ENCODE measurements at regions not wholly inside any gene's neighbourhood (a gene's known extent, or its start where the extent isn't known, plus 50 kb on each side); places are given as distances from the start of the nearest gene placed in this dataset.

- H3K4me1 ChIP-seq (ENCODE audit: control insufficient read depth, insufficient read depth, low read length): no peaks in the 10 kb centered on the region
- no peak overlapping the region for H3K4ac ChIP-seq (ENCODE audit: low read depth, low read length)
- H2BK20ac ChIP-seq (ENCODE audit: low read depth, low read length): no peak overlapping the region
- no peak overlapping the region for H2AK9ac ChIP-seq (replicated peaks; ENCODE audit: low read depth, low read length, poor library complexity)
- no peaks in the 10 kb centered on the region for H3K36me3 ChIP-seq (ENCODE audit: control insufficient read depth, insufficient read depth, low read length)
- no peak overlapping the region for H4K91ac ChIP-seq (ENCODE audit: insufficient read depth, low read depth, low read length)
- no peak overlapping the region for H2BK120ac ChIP-seq (ENCODE audit: low read depth, low read length)
- no peak overlapping the region for H3K27ac ChIP-seq (ENCODE audit: insufficient read depth, low read length)
- H2AK5ac ChIP-seq (ENCODE audit: low read depth, low read length): no peak overlapping the region
- no peak overlapping the region for H2BK5ac ChIP-seq (ENCODE audit: low read depth, low read length, poor library complexity, severe bottlenecking)
- ChIA-PET POLR2A (ENCODE audit: unreplicated experiment) (interaction anchor here (0.6 kb wide), 2 partner anchors 381 to 672 kb away, joined by 3 to 5 read pairs; no protein-coding TSS in a partner anchor), CTCF (no interaction called here)
- no peak for TF ChIP-seq MAFK (IDR thresholded peaks at IDR 0.05; ENCODE audit: low read depth, low read length)
- no peak for TF ChIP-seq RCOR1 (IDR thresholded peaks at IDR 0.05; ENCODE audit: insufficient replicate concordance, low read length)
- no peak for TF ChIP-seq SMC3 (IDR thresholded peaks at IDR 0.05; ENCODE audit: low read depth, low read length)
- no peak for TF ChIP-seq CTCF (conservative IDR thresholded peaks at IDR 0.05; ENCODE audit: low read depth, low read length)
- TF ChIP-seq MAZ (IDR thresholded peaks at IDR 0.05; ENCODE audit: borderline replicate concordance, low read depth, low read length): no peak
- TF ChIP-seq RAD21 (IDR thresholded peaks at IDR 0.05; ENCODE audit: low read length): no peak
- no peak for TF ChIP-seq CHD1 (IDR thresholded peaks at IDR 0.05; ENCODE audit: low read depth, low read length)
- TF ChIP-seq USF2 (IDR thresholded peaks at IDR 0.05; ENCODE audit: low read depth, low read length): no peak
- TF ChIP-seq CEBPB (IDR thresholded peaks at IDR 0.05; ENCODE audit: low read depth, low read length): no peak
- no peak for TF ChIP-seq BHLHE40 (IDR thresholded peaks at IDR 0.05; ENCODE audit: low read depth, low read length)
- no peak for TF ChIP-seq RFX5 (IDR thresholded peaks at IDR 0.05; ENCODE audit: low read depth, low read length)
- H3K79me1 ChIP-seq (ENCODE audit: low read depth in 1 of 2, low read length in 2 of 2): no peaks in the 10 kb centered on the region
- H3K23ac ChIP-seq (ENCODE audit: low read depth, low read length): no peak overlapping the region
- no peak overlapping the region for H3K18ac ChIP-seq (ENCODE audit: low read depth, low read length)
- no peak overlapping the region for H3K9ac ChIP-seq (ENCODE audit: low read depth, low read length)
- DNase-seq (no peak), ATAC-seq (ENCODE audit: low read depth) (no peak)
- no peak overlapping the region for H2AFZ ChIP-seq (replicated peaks; ENCODE audit: low read length, poor library complexity)
- no peak overlapping the region for H2BK15ac ChIP-seq (ENCODE audit: low read depth, low read length)
- H3K27me3 ChIP-seq (ENCODE audit: control insufficient read depth, insufficient read depth, low read length): peaks cover 5% of the 10 kb centered on the region; the same call in 1 of the 2 replicates
- in situ Hi-C loops (cut with MboI; ENCODE audit: low sequenced_read_pairs): no loop called here
- no CpG with 5 or more reads among the region's 4 CpGs for WGBS, 2 experiments (ENCODE audit: extremely low coverage in 2 of 2, insufficient read length in 1 of 2)
- H3K9me1 ChIP-seq (ENCODE audit: insufficient read depth, low read length): no peaks in the 10 kb centered on the region
- H3K4me3 ChIP-seq (ENCODE audit: insufficient read depth, low read depth, low read length): no peak overlapping the region
- no peaks in the 10 kb centered on the region for H4K20me1 ChIP-seq (ENCODE audit: insufficient read depth, low read length)
- no peak overlapping the region for H4K5ac ChIP-seq (ENCODE audit: low read depth, low read length)
- no peak overlapping the region for H4K8ac ChIP-seq (ENCODE audit: low read depth in 2 of 2, low read length in 2 of 2)
- no peak overlapping the region for H3K56ac ChIP-seq (ENCODE audit: extremely low read depth, insufficient read depth, low read length)
- no peak overlapping the region for H3K4me2 ChIP-seq (ENCODE audit: low read depth, low read length)
- BruUV-seq (replicated peaks): no TSS peak
- H3K14ac ChIP-seq (replicated peaks; ENCODE audit: low read depth, low read length): no peak overlapping the region
- dilution Hi-C loops (cut with HindIII; ENCODE audit: low sequenced_read_pairs, unreplicated experiment): no loop called here
- H3K9me3 ChIP-seq (ENCODE audit: control insufficient read depth, insufficient read depth, low read length): peaks cover 2% of the 10 kb centered on the region; the same call in 1 of the 2 replicates
- intact Hi-C loops (cut with micrococcal nuclease): no loop called here
These were observed 64.8 kb upstream of the PRR20G start for GRCh38 chr3:127352612-127353011.

Data from IMR-90 (cell line).